Stimulated activated naive CD8-positive, alpha-beta T cell treated with anti-CD3 and anti-CD28 coated beads, Interleukin-15, Interleukin-2, amounts not matched to agents 100 ng/mL and 50 ng/mL, for 24 hours (primary cell): ENCODE measurements at regions not wholly inside any gene's neighbourhood (a gene's known extent, or its start where the extent isn't known, plus 50 kb on each side); places are given as distances from the start of the nearest gene placed in this dataset.
"Not testable (repeated sequence)": the region's sequence is repeated elsewhere in the genome, so short reads cannot be mapped to it uniquely, and the experiment has no call there.

Experiments
- H3K27ac Mint-ChIP-seq: one replicate; pipeline ENCODE4 v1.8.0; 2021; ENCODE audit warnings: mild to moderate bottlenecking, mixed read lengths
- H3K27me3 Mint-ChIP-seq: one replicate; pipeline ENCODE4 v1.8.0; 2021; ENCODE audit warnings: mixed read lengths
- H3K36me3 Mint-ChIP-seq: one replicate; pipeline ENCODE4 v1.8.0; 2021; ENCODE audit warnings: low read depth, mixed read lengths
- H3K4me1 Mint-ChIP-seq: one replicate; pipeline ENCODE4 v1.8.0; 2021; ENCODE audit warnings: low read depth, mixed read lengths
- H3K4me3 Mint-ChIP-seq: one replicate; pipeline ENCODE4 v1.8.0; 2021; ENCODE audit warnings: mild to moderate bottlenecking, mixed read lengths
- H3K9me3 Mint-ChIP-seq: one replicate; pipeline ENCODE4 v1.8.0; 2021; ENCODE audit warnings: mixed read lengths

- H3K4me3 Mint-ChIP-seq, H3K9me3 Mint-ChIP-seq, H3K4me1 Mint-ChIP-seq, H3K27ac Mint-ChIP-seq, H3K36me3 Mint-ChIP-seq: not testable (repeated sequence)
- peaks cover 21% of the 10 kb centered on the region for H3K27me3 Mint-ChIP-seq
These were observed 142.7 kb upstream of the THY1 start for GRCh38 chr11:119565693-119566092.

- Mint-ChIP-seq H3K4me3 (no peak overlapping the region), H3K27ac (no peak overlapping the region), H3K27me3 (peaks cover 21% of the 10 kb centered on the region), H3K36me3 (no peaks in the 10 kb centered on the region), H3K9me3 (peaks cover 7% of the 10 kb centered on the region), H3K4me1 (no peaks in the 10 kb centered on the region)
These were observed 138.0 kb upstream of the THY1 start for GRCh38 chr11:119560961-119561360.

- H3K4me3 Mint-ChIP-seq = no peak overlapping the region
- no peaks in the 10 kb centered on the region for H3K4me1 Mint-ChIP-seq
- peaks cover 21% of the 10 kb centered on the region for H3K27me3 Mint-ChIP-seq
- peaks cover 4% of the 10 kb centered on the region for H3K9me3 Mint-ChIP-seq
- no peaks in the 10 kb centered on the region for H3K36me3 Mint-ChIP-seq
- no peak overlapping the region for H3K27ac Mint-ChIP-seq
These were observed 137.3 kb upstream of the THY1 start for GRCh38 chr11:119560291-119560690.

- H3K4me1 Mint-ChIP-seq = no peaks in the 10 kb centered on the region
- no peaks in the 10 kb centered on the region for H3K36me3 Mint-ChIP-seq
- H3K27me3 Mint-ChIP-seq = peaks cover 3% of the 10 kb centered on the region
- H3K4me3 Mint-ChIP-seq = no peak overlapping the region
- no peak overlapping the region for H3K27ac Mint-ChIP-seq
- peaks cover 4% of the 10 kb centered on the region for H3K9me3 Mint-ChIP-seq
These were observed 129.1 kb upstream of the THY1 start for GRCh38 chr11:119552106-119552485.

- H3K27me3 Mint-ChIP-seq = peaks cover 3% of the 10 kb centered on the region
- no peak overlapping the region for H3K27ac Mint-ChIP-seq
- H3K4me1 Mint-ChIP-seq = no peaks in the 10 kb centered on the region
- no peak overlapping the region for H3K4me3 Mint-ChIP-seq
- H3K9me3 Mint-ChIP-seq = peaks cover 4% of the 10 kb centered on the region
- H3K36me3 Mint-ChIP-seq = no peaks in the 10 kb centered on the region
These were observed 128.6 kb upstream of the THY1 start for GRCh38 chr11:119551420-119552105.

- Mint-ChIP-seq H3K4me3 (no peak overlapping the region), H3K36me3 (no peaks in the 10 kb centered on the region), H3K27ac (no peak overlapping the region), H3K27me3 (peaks cover 3% of the 10 kb centered on the region), H3K4me1 (no peaks in the 10 kb centered on the region), H3K9me3 (no peaks in the 10 kb centered on the region)
These were observed 127.2 kb upstream of the THY1 start for GRCh38 chr11:119550053-119550752.

- no peaks in the 10 kb centered on the region for H3K4me1 Mint-ChIP-seq
- no peaks in the 10 kb centered on the region for H3K36me3 Mint-ChIP-seq
- no peak overlapping the region for H3K4me3 Mint-ChIP-seq
- H3K9me3 Mint-ChIP-seq = no peaks in the 10 kb centered on the region
- no peaks in the 10 kb centered on the region for H3K27me3 Mint-ChIP-seq
- H3K27ac Mint-ChIP-seq = no peak overlapping the region
These were observed 124.5 kb upstream of the THY1 start for GRCh38 chr11:119547511-119547910.

GRCh38 chr11:119545978-119546915 lies 123.3 kb upstream of the THY1 start:
- no peaks in the 10 kb centered on the region for H3K36me3 Mint-ChIP-seq
- H3K4me1 Mint-ChIP-seq = no peaks in the 10 kb centered on the region
- H3K27ac Mint-ChIP-seq = no peak overlapping the region
- H3K4me3 Mint-ChIP-seq = no peak overlapping the region
- H3K9me3 Mint-ChIP-seq = no peaks in the 10 kb centered on the region
- no peaks in the 10 kb centered on the region for H3K27me3 Mint-ChIP-seq

- H3K27ac Mint-ChIP-seq = no peak overlapping the region
- no peak overlapping the region for H3K4me3 Mint-ChIP-seq
- no peaks in the 10 kb centered on the region for H3K36me3 Mint-ChIP-seq
These were observed 117.6 kb upstream of the THY1 start for GRCh38 chr11:119540370-119541125.

GRCh38 chr11:119539583-119539982 lies 116.6 kb upstream of the THY1 start:
- Mint-ChIP-seq H3K4me1 (no peaks in the 10 kb centered on the region), H3K9me3 (no peaks in the 10 kb centered on the region), H3K36me3 (no peaks in the 10 kb centered on the region), H3K27me3 (no peaks in the 10 kb centered on the region), H3K27ac (no peak overlapping the region), H3K4me3 (no peak overlapping the region)

More at GRCh38 chr11:119540370-119541125, 117.6 kb upstream of the THY1 start:
- H3K4me1 Mint-ChIP-seq = no peaks in the 10 kb centered on the region
- H3K27me3 Mint-ChIP-seq = no peaks in the 10 kb centered on the region
- no peaks in the 10 kb centered on the region for H3K9me3 Mint-ChIP-seq

- H3K27me3 Mint-ChIP-seq = peaks cover under 1% of the 10 kb centered on the region
- no peak overlapping the region for H3K4me3 Mint-ChIP-seq
- no peak overlapping the region for H3K27ac Mint-ChIP-seq
- H3K4me1 Mint-ChIP-seq = no peaks in the 10 kb centered on the region
- H3K9me3 Mint-ChIP-seq = no peaks in the 10 kb centered on the region
- H3K36me3 Mint-ChIP-seq = no peaks in the 10 kb centered on the region
These were observed 115.8 kb upstream of the THY1 start for GRCh38 chr11:119538753-119539152.

- Mint-ChIP-seq H3K4me1 (no peaks in the 10 kb centered on the region), H3K27me3 (peaks cover 3% of the 10 kb centered on the region), H3K27ac (no peak overlapping the region), H3K4me3 (no peak overlapping the region), H3K9me3 (no peaks in the 10 kb centered on the region), H3K36me3 (no peaks in the 10 kb centered on the region)
These were observed 114.6 kb upstream of the THY1 start for GRCh38 chr11:119537306-119538253.

- no peak overlapping the region for H3K27ac Mint-ChIP-seq
- H3K36me3 Mint-ChIP-seq = no peaks in the 10 kb centered on the region
- no peaks in the 10 kb centered on the region for H3K4me1 Mint-ChIP-seq
- no peak overlapping the region for H3K4me3 Mint-ChIP-seq
- no peaks in the 10 kb centered on the region for H3K9me3 Mint-ChIP-seq
- H3K27me3 Mint-ChIP-seq = peaks cover 3% of the 10 kb centered on the region
These were observed 113.8 kb upstream of the THY1 start for GRCh38 chr11:119536801-119537200.
